NCI-H2081 (cell line): ENCODE measurements at regions not wholly inside any gene's neighbourhood (a gene's known extent, or its start where the extent isn't known, plus 50 kb on each side); places are given as distances from the start of the nearest gene placed in this dataset.
"Not testable (repeated sequence)": the region's sequence is repeated elsewhere in the genome, so short reads cannot be mapped to it uniquely, and the experiment has no call there.

Source experiments
- DNase-seq, 2 experiments: peaks; one replicate each; lab custom pipeline; 2025; lab: John Stamatoyannopoulos, UW

DNA sequence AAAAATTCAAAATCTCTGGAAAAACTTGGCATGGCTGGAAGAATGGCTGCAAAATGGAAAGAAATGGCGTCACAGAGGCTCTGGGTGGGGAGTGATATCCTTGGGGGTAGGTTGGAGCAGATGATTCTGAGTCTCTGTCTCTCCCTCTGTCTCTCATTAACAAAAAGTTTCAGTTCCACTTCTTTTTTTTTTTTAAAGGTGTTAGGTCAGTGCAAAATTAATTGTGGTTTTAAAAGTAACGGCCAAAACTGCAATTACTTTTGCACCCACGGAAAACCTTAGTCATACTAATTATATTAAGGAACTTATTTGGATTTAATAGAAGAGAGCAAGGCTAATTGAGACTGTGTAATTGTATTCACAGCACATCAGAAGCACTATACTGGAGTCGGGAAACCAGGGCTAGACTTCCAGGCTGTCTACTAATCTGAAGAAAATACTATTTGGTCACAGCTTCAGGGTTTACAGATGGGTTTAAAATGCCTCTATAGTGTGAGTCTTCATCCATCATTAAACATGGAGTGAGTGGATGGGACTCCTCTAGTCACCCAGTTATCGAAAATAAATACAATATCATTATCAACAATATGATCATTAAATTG is 289.1 kb upstream of the PLD5 start:
- DNase-seq, result no peak

DNA sequence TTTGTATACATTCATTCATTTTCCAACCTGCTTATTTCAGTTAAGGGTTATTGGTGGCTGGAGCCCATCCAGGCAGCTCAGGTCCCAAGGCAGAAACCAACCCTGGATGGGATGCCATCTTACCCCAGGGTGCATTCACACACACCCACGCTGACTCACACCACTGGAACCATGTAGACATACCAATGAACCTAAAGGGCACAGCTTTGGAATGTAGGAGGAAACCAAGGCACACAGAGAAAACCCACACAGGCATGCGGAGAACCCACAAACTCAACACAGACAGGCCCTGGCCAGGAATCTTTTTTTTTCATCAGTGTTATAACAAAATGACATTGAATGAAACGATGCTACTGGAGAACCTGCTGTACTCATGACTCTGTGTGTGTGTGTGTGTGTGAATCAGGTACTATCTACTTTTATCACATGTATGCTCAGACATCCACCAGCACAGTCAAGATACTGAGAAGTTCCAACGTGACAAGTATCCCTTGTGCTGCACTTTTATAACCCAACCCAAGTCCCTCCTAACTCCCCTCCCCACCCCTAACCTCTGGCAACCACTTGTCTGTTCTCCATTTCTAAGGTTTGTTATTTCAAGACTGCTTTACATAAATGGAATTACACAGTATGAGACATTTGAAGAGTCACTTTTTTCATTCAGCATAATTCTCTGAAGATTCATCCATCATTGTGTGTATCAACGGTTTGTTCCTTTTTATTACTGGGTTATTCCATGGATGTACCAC is 286.8 kb upstream of the PLD5 start:
- no peak for DNase-seq

DNA sequence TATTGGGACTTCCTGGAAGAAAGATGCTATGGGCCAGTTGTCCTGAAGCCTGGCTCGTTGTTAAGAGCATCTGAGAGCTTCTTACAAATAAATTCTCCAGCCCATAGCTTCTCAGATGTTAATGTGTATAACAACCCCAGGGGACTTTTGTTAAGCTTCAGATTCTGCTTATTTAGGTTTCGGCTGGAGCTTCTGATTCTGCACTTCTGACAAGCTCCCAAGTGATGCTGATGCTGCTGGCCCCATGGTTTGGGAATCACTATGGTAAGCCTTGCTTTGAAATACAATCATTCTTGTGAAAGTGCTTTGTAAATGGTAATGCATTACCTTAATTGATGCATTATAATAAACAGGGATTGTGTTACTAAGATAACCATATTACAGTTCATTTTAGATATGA is 281.8 kb upstream of the PLD5 start:
- no peak for DNase-seq

DNA sequence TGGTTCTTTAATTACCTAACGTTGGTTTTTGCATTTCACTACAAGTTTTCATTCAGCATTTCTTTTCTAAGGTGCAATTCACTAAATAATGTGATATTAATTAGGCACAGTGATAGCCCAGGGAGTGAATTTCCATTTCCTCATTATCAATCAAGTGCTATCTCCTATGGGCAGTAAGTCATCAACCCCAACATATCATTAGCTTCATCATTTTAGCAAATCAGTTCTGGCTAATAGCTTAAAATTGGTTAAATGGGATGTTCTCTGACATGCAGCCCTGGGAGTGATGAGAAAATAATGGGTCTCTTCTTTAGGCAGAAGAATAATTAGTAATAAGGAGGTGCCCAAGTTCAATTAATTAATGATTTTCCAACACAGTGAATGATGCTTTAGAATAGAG is 280.9 kb upstream of the PLD5 start:
- not testable (repeated sequence) for DNase-seq

DNA sequence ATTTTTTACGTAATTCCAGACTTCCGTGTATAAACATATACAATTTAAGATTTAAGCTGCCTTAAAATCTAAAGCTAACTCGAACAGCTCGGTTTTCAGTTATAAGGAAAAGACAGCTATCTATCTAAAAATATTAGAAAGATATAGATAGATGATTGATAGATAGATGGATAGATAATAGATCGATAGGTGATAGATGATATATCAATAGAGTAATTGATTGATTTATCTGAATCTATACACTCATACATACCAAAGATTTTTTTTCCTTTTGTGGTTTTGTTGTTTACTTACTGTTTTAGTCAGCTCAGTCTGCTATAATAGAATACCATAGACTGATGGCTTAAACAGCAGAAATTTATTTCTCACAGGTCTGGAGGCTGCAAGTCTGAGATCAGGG is 278.5 kb upstream of the PLD5 start:
- DNase-seq, result no peak

DNA sequence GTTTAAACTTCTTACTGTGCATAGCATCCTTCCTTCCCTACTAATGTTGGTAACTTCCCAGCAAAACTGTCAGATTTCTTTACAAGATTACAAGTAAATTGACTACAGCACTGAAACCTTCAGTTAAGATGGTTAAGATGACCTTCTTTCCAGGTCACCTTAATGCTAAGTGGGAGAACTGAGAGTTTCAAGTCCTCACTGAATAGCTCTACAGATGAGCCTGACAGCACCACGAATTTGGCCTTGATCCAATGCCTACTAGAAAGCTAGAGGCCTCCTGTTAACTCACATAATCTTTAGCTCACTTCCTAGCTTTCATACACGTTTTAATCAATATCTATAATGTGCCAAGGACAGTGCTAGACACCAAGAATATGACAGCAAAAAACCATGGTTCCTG is 276.0 kb upstream of the PLD5 start:
- DNase-seq, result no peak

DNA sequence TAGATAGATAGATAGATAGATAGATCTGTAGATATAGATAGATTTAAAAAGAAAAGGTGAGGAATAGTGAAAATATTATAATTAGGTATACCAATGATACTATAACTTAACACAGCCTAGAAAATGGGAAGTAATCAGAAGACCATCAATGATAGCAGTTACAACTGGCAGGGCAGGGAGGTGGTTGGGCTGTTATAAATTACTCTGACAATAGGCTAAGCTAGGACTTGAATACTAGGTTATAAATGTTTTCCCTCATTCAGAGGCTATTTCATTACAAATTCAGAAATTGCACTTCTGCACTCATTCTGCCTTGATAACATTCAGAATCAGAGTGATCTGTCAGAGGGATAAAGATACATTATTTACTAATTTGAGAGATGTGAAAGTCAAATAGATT is 273.4 kb upstream of the PLD5 start:
- no peak for DNase-seq

DNA sequence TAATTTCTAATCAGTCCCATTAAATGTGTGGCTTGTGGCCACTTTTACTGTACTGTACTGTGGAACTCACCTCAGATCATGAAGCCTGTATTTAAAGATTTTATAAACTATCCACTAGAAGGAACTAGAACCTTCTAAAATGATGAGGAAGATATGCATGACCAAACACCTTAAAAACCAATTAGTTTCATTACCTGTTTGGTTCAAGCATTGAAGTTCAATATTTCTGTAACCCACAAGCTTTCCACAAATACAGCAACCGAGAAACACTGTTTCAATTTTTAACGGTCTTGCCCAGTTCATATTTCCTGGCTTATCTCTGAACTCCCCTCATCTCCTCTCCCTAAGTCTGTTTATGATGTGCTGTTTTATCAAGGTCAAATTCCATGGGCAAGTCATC is 264.3 kb upstream of the PLD5 start:
- no peak for DNase-seq

DNA sequence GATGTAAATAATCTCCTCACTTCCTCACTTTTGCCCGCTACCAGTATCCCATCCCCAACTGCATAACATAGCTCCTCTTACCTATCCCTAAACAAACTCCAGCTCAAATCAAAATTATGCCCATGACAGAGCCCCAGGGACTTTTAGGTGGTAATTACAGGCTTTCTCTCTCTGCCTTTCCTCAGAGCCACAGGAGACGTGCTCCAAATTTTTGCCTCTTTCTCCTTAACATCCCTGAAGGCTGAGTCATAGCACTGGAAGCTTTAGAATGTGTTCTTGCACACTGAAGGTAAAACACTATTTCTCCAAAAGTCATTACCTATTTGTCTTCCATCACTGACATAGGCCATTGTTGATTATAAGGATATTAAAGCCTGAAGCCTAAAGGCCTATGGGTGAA is 263.5 kb upstream of the PLD5 start:
- peak in 1 of 2 experiments; percentile 25 for DNase-seq

DNA sequence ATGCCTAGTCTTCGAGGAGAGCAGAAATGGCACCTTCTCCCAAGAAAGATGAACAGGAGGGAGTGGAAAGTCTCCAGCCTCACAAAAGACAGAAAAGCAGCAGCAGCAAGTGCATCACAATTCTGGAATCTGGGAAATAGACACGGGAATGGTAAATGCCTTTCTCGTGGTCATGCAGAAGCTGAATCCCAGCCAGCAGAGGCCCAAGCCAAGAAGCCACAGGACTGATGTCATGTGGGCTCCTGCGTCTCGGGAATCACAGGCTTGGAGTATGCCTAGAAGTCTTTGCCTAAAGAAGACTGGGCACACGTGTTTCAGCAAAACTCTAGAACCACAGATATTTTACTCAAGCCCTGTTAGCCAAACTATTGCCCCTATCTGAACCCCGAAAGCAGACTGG is 260.3 kb upstream of the PLD5 start:
- DNase-seq, result peak; percentile 54 to 83

DNA sequence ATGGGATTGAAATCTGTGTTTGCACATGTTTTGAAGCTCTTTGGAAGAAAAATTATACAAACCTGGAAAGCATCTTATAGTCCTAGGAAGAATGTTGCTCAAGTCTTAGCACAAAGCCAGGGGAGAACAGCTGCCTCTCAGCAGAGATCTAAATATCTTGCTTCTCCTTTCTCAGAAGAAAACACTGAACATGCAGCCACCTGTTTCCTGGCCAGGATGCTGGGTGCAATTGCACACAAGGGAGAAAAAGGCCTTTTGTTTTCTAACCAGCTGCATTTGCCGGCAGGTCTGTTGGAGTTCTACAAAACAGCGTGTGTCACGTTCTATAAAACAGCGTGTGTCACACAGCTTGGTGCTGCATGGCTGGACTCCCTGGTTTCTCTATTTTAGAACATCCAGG is 259.6 kb upstream of the PLD5 start:
- peak; percentile 83 to 97 for DNase-seq

DNA sequence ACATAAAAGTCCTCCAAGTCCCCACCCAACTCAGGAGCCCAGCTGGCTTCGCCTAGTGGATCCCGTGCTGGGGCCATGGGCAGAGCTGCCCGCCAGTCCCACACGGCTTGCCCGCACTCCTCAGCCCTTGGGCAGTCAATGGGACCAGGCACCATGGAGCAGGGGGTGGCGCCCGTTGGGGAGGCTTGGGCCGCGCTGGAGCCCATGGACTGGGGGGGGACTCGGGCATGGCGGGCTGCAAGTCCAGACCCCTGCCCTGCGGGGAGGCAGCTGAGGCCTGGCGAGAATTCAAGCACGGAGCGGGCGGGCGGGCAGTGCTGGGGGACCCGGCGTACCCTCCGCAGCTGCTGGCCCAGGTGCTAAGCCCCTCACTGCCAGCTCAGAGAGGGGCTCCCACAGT is 249.8 kb upstream of the PLD5 start:
- no peak for DNase-seq

DNA sequence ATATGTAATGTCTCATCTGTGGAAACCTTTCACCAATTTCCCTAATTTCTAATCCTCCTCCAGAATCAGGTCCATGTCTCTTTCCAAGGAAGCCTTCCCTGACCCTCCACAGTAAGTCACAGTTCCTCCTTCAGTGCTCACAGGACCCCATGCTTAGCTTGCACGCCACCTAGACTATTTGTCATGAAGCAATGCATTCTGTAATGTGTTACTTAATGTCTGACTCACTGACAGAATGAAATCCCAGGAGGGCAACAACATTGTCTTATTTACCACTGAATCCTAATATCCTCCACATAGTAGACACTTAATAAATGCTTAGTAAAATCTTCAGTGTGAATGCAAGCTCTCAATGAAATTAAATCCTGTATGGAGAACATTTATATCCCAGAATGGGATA is 245.9 kb upstream of the PLD5 start:
- DNase-seq, result no peak

DNA sequence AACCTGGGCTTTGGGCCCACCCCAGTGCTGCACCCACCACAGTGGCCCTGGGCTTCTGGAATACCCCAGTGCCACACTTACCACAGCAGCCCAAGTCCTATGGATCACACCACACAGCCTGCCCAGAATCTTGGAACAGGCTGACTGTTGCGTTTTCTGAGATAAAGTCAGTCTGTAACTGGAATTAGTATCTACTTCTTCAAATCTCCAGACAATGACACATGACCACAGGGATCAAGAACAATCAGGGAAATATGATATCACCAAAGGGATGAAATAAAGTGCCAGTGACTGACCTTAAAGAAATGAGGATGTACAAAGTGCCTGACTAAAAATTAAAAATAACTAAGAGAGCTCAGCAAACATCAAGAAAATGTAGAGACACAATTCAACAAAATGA is 239.7 kb upstream of the PLD5 start:
- DNase-seq, result no peak

DNA sequence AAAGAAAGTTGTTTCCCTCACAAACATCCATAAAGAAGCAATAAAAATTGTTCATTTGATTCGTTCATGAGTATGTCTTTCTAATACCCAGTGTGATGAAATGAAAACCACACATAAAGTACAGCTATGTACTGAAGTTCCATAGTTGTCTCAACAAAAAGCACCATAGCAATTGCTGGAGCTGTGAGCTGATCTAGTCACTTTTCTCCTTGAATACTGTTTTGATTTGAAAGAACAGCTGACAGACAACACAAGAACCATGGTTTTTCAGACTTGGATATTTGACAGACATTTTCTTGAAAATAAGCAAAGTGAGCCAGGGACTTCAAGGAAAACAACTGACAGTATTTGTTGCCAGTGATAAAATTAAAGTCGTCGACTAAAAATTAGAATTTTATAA is 237.1 kb upstream of the PLD5 start:
- DNase-seq, result no peak

DNA sequence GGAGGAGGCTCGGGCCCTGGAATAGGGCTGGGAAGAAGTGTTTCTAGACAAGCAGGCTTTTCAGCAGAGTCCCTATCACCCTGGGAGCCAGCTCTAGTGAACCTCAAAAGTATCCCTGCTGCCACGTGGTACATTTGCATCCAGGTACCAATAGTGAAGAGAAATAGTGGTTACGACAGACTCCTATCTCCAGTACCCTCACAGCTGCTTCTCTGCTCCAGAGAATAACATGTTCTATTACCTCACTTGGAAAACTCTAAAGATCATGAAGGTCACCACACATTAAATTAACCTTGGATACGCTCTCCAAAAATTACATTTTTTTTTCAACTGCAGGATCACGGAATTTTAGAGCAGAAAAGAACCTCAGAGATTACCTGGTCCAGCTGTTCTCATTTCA is 230.4 kb upstream of the PLD5 start:
- DNase-seq, result no peak

DNA sequence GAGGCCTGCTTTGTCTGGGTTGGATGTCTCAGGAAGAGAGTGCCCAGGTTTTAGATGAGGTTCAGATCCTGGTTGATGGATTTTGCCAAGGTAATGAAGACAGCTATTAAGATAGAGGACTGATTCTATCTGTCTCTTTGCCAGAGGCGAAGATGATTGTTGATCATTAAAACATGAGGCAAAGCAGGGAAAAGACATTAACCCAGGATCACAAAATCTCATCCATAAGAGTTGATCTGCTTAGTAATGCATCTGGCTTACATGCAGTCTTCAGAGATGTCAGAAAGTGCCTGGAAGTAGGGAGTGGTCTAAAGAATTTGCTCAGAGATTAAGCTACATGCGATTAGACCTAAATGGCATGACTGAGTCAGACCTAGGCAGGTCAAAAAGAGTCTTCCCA is 229.6 kb upstream of the PLD5 start:
- DNase-seq, result no peak

DNA sequence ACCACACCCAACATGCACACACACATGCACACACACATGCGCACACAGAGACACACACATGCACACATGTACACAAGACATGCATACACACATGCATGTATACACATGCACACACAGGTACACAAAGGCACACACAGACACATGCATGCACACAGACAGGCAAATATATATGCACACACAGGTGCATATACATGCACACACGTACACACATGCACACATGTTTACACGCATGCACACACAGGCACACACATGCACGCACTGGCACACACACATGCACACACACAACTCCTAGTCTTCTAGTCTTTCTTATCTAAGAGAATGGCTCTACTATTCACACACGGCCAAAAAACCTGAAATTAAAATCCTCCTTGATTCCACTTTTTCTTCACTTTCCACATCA is 222.7 kb upstream of the PLD5 start:
- DNase-seq, result no peak

DNA sequence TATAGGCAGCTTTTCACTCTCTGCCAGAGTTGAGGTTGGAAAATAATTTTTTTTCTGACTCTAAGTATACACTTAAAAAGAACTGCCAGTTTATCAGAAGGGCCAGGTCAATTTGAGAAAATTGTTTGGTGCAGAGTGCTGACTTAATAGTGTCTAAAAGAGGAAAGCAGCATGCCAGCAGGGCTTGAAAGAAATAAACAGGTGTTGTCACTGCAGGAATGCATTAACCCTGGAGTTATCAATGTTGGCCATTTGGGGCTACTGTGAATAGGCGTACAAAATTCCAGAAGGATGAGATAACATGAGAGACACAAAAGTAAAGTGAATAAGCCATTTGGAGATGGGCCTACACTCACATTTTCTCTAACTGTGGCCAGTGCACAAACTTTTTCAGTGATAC is 220.6 kb upstream of the PLD5 start:
- no peak for DNase-seq

DNA sequence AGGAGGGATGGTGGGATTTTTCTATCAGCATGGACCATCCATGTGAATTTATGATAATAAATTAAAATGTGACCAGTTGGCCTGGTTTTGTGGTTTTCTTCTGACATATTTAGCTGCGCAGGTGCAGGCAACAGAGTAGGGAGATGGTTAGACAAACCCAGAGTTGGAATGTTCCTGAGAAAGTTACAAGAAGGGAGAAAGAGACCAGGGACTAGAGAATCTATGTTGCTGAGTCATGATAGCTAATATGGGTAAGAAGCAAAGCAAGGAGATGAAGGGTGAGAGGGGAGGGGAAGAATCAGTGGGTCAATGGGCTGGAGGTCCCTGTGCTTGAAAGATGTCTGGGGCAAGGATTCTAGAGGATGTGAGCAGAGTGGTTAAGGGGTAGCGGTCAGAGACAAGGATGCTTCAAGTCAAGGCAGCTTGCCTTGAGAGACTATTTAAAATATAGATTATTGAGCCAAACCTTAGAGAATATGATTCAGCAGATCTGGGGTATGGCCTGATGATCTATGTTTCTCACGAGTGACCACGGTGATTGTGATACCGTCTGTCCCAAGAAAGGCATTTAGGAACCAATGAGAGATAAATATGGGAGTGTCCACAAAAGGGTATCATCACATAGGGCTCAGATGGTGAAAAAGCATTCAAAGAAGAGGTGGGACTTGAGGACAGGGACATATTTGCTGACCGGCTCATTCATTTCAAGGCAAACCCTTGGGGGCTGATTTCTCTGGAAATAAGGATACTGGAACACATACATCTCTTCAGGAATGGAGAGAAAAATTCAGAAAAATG is 219.7 kb upstream of the PLD5 start:
- no peak for DNase-seq

DNA sequence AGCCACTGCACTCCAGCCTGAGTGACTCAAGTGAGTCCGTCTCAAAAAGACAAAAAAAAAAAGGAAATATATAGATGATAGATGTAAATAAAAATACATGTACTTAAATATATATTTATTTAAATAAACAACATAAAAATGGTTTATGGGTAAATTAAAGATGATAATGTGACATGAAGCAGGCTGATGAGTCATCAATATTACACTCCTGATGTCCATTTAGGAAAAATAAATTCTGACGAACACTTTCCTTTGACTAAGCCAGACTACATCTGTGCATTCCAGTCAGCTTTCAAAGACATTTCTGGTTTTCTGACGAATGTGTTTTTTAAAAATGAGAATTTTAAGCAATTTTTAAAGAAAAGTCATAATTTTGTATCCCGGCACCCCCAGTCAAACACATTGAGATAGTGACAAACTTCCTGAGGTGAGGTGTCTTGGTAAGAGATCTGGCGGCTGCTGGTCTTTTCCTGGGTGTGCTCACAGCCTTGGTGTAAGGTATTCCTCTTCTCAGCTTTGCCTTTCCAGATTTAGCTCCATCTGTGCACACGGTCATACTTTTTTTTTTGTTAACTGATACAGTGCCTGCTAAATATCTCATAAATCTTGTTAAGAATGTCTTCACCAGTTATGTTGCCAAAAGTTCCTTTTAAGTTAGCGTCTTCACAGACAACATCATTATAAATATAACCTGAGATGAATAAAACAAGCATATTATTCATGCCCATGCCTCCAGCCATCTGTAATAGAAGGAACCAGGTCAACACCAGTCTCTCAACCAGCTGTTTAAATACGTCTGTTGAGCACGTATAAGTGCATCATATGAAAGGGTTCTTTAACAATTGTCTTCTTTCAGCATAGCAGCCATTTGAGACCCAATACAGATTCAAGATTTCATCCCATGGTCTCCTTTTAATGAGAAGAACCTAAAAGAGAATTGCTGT is 214.5 kb upstream of the PLD5 start:
- DNase-seq, result no peak

DNA sequence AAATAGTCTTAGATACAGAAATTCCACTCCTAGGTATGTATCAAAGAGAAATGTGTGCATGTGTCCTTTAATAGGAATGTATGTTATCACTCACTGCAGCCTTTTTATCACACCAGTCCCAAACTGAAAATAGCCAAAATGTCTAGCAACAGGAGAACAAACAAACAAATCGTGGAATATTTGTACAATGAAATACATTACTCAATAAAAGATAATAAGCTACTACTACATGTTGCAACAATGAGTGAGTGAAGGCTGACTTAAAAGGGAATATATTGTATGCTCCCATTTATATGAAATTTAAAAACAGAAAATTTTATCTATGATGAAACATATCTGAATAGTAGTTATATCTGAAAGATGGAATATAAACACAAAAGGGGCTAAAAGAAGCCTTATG is 212.1 kb upstream of the PLD5 start:
- DNase-seq, result no peak
